OCI-LY3 (cell line): ENCODE measurements at regions not wholly inside any gene's neighbourhood (a gene's known extent, or its start where the extent isn't known, plus 50 kb on each side); places are given as distances from the start of the nearest gene placed in this dataset.

Source experiments
- CTCF ChIP-seq: fragments of 200-600, 300-600 bp; sonication (generic); IDR thresholded peaks from 2 replicates; pipeline ENCODE4 v1.5.1; 2014; ENCODE audit warnings: antibody characterized with exemption, low read length, low read depth
- EZH2phosphoT487 ChIP-seq: fragments of 200-600 bp; shearing (Covaris generic); IDR thresholded peaks from 2 replicates; pipeline ENCODE4 v1.6.1; 2018; ENCODE audit warnings: antibody characterized with exemption, mixed run types, low read depth

DNA sequence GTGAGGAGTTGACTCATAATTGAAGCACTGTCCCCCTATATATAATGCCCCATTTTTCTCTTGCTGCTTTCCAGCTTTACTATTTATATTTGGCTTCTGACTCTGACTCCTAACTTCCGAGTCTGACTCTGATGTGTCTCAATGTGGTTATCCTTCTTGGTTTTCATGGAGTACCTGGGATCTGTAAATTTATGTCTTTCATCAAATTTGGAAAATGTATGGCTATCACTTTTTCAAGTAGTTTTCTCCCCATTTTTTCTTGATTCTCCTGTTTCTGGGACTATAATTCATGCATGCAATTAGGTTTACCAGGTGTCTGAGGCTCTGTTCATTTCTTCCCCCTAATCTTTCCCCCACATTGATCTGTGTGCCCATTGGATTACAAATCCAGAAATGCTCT lies 156.8 kb upstream of the SFRP2 start:
- TF ChIP-seq CTCF: no peak
- no peak for TF ChIP-seq EZH2phosphoT487
